SK-N-SH (cell line): ENCODE measurements at regions not wholly inside any gene's neighbourhood (a gene's known extent, or its start where the extent isn't known, plus 50 kb on each side); places are given as distances from the start of the nearest gene placed in this dataset.

Source experiments
- CTCF ChIA-PET: fragments of 300-600, 350-600 bp; formaldehyde crosslinking; extraction: SDS; loops from one replicate; lab custom pipeline; 2021; lab: Yijun Ruan, JAX
- POLR2A ChIA-PET: fragments of 350-600 bp; sonication (Branson Sonifier 250); formaldehyde crosslinking; extraction: SDS; loops from one replicate; lab custom pipeline; 2020; ENCODE audit warnings: antibody characterized with exemption, inconsistent platforms; lab: Yijun Ruan, JAX
- DNase-seq: peaks from one replicate; pipeline ENCODE4 v3.0.0; 2012
- H2AFZ ChIP-seq: fragments of 200-600 bp; sonication (generic); 2 replicates; pipeline ENCODE4 v1.8.1; 2016; ENCODE audit warnings: antibody characterized with exemption, mild to moderate bottlenecking, low read depth
- H3F3A ChIP-seq: fragments of 200-600 bp; sonication (generic); replicated peaks from 2 replicates; pipeline ENCODE3; 2016; ENCODE audit warnings: antibody characterized with exemption, mild to moderate bottlenecking; ENCODE audit not compliant: insufficient read depth
- H3K27ac ChIP-seq, 2 experiments: fragments of 200-500 bp in 1 of 2; fragments of 200-600 bp in 1 of 2; sonication (Bioruptor generic) in 1 of 2; sonication (generic), shearing (Covaris generic) in 1 of 2; 2 replicates each; pipeline versions ENCODE4 v1.5.1 to v1.6.1; 2014 to 2016; ENCODE audit warnings: low read depth in 2 of 2, inconsistent platforms in 1 of 2, low read length in 1 of 2, mild to moderate bottlenecking in 1 of 2, mixed read lengths in 1 of 2
- H3K27me3 ChIP-seq: fragments of 200-600 bp; sonication (generic), shearing (Covaris generic); 2 replicates; pipeline ENCODE4 v1.6.1; 2016; ENCODE audit warnings: mixed run types; ENCODE audit not compliant: insufficient read depth
- H3K36me3 ChIP-seq, 2 experiments: fragments of 200-500 bp in 1 of 2; fragments of 200-600 bp in 1 of 2; sonication (Bioruptor generic) in 1 of 2; sonication (generic) in 1 of 2; replicated peaks in 1 of 2; 2 replicates each; pipeline versions ENCODE3 to v1.5.1; 2014 to 2016; ENCODE audit warnings: low read length in 1 of 2, mild to moderate bottlenecking in 1 of 2; ENCODE audit not compliant: insufficient read depth in 2 of 2, control insufficient read depth in 1 of 2
- H3K4me1 ChIP-seq, 2 experiments: fragments of 200-500 bp in 1 of 2; fragments of 200-600 bp in 1 of 2; sonication (Bioruptor generic) in 1 of 2; sonication (generic), shearing (Covaris generic) in 1 of 2; 2 replicates each; pipeline versions ENCODE4 v1.5.1 to v1.6.1; 2014 to 2016; ENCODE audit warnings: low read depth in 1 of 2, low read length in 1 of 2, mixed run types in 1 of 2; ENCODE audit not compliant: insufficient read depth in 2 of 2, control insufficient read depth in 1 of 2
- H3K4me2 ChIP-seq: fragments of 200-600 bp; sonication (generic), shearing (Covaris generic); 2 replicates; pipeline ENCODE4 v1.6.1; 2017; ENCODE audit warnings: mixed run types
- H3K4me3 ChIP-seq, 2 experiments: fragments of 200-500 bp in 1 of 2; fragments of 200-600 bp in 1 of 2; sonication (Bioruptor generic) in 1 of 2; sonication (generic), shearing (Covaris generic) in 1 of 2; 2 replicates each; pipeline versions ENCODE4 v1.5.1 to v1.8.1; 2014 to 2016; ENCODE audit warnings: low read depth in 2 of 2, inconsistent platforms in 1 of 2, low read length in 1 of 2, mild to moderate bottlenecking in 1 of 2, mixed read lengths in 1 of 2, moderate library complexity in 1 of 2
- H3K79me2 ChIP-seq: fragments of 200-600 bp; sonication (generic); 2 replicates; pipeline ENCODE4 v1.8.1; 2017; ENCODE audit warnings: mild to moderate bottlenecking; ENCODE audit not compliant: insufficient read depth
- H3K9ac ChIP-seq: fragments of 200-600 bp; sonication (generic); 2 replicates; pipeline ENCODE4 v1.6.1; 2017; ENCODE audit warnings: mixed run types
- H3K9me2 ChIP-seq: fragments of 200-600 bp; sonication (generic); 2 replicates; pipeline ENCODE4 v1.6.1; 2017; ENCODE audit warnings: mixed run types
- H3K9me3 ChIP-seq: fragments of 200-600 bp; sonication (generic); 2 replicates; pipeline ENCODE4 v1.6.1; 2017; ENCODE audit warnings: mixed run types, mild to moderate bottlenecking, moderate library complexity
- H4K20me1 ChIP-seq: fragments of 200-600 bp; sonication (generic); 2 replicates; pipeline ENCODE4 v1.6.1; 2017; ENCODE audit warnings: mild to moderate bottlenecking, mixed run types; ENCODE audit not compliant: insufficient read depth
- CHD2 ChIP-seq: fragments of 150-350 bp; IDR thresholded peaks from 2 replicates; pipeline ENCODE4 v1.6.1; 2018; ENCODE audit warnings: low read length; ENCODE audit not compliant: partially characterized antibody
- EZH2phosphoT487 ChIP-seq: fragments of 200-600 bp; sonication (generic); IDR thresholded peaks from 2 replicates; pipeline ENCODE4 v1.6.1; 2017; ENCODE audit warnings: low read depth, mixed run types, mild to moderate bottlenecking, antibody characterized with exemption, moderate library complexity, borderline replicate concordance
- FOSL2 ChIP-seq: IDR thresholded peaks from 2 replicates; pipeline ENCODE4 v1.4.0; 2012; ENCODE audit warnings: low read depth, mild to moderate bottlenecking, moderate library complexity, borderline replicate concordance
- FOXM1 ChIP-seq: IDR thresholded peaks from 2 replicates; pipeline ENCODE4 v1.4.0; 2012; ENCODE audit warnings: low read depth, mild to moderate bottlenecking
- GABPA ChIP-seq: IDR thresholded peaks from 2 replicates; pipeline ENCODE4 v1.4.0; 2012; ENCODE audit warnings: low read depth, mild to moderate bottlenecking
- GATA2 ChIP-seq: sonication (generic); formaldehyde crosslinking; IDR thresholded peaks from 2 replicates; pipeline ENCODE4 v1.5.0; 2020; ENCODE audit warnings: mild to moderate bottlenecking, missing genetic modification reagents
- MEF2A ChIP-seq: IDR thresholded peaks from 2 replicates; pipeline ENCODE4 v1.4.0; 2012; ENCODE audit warnings: low read depth, borderline replicate concordance
- MXI1 ChIP-seq: IDR thresholded peaks from 2 replicates; pipeline ENCODE4 v1.6.1; 2012; ENCODE audit warnings: mild to moderate bottlenecking, low read depth, low read length, improper control_type of control experiment
- NFIC ChIP-seq: IDR thresholded peaks from 2 replicates; pipeline ENCODE4 v1.4.0; 2012; ENCODE audit warnings: borderline replicate concordance
- RAD21 ChIP-seq: IDR thresholded peaks from 2 replicates; pipeline ENCODE4 v1.6.1; 2012; ENCODE audit warnings: mild to moderate bottlenecking, low read length
- RFX5 ChIP-seq: IDR thresholded peaks from 2 replicates; pipeline ENCODE4 v1.6.1; 2012; ENCODE audit warnings: mild to moderate bottlenecking, improper control_type of control experiment, low read length
- RXRA ChIP-seq: IDR thresholded peaks from 2 replicates; pipeline ENCODE4 v1.4.0; 2012; ENCODE audit warnings: low read depth, mild to moderate bottlenecking, borderline replicate concordance
- SIN3A ChIP-seq: IDR thresholded peaks from 2 replicates; pipeline ENCODE4 v1.6.1; 2012; ENCODE audit warnings: low read depth, mild to moderate bottlenecking, low read length, moderate library complexity, borderline replicate concordance
- SMC3 ChIP-seq: IDR thresholded peaks from 2 replicates; pipeline ENCODE4 v1.6.1; 2012; ENCODE audit warnings: low read depth, low read length, improper control_type of control experiment
- TAF1 ChIP-seq: IDR thresholded peaks from 2 replicates; pipeline ENCODE4 v1.6.1; 2012; ENCODE audit warnings: low read depth, mild to moderate bottlenecking, low read length, moderate library complexity, borderline replicate concordance
- TEAD4 ChIP-seq: IDR thresholded peaks from 2 replicates; pipeline ENCODE4 v1.4.0; 2012; ENCODE audit warnings: mild to moderate bottlenecking, borderline replicate concordance; ENCODE audit not compliant: insufficient read depth
- YY1 ChIP-seq: IDR thresholded peaks from 2 replicates; pipeline ENCODE4 v1.4.0; 2012; ENCODE audit warnings: low read depth, mild to moderate bottlenecking
- WGBS: methylation state at CpG from one replicate; pipeline ENCODE4 v1.1.6; 2017; ENCODE audit warnings: low lambda C conversion rate; 5-methylcytosine and 5-hydroxymethylcytosine counted together
- TF ChIP-seq, protein P1 (sequence below): IDR thresholded peaks from 2 replicates; pipeline ENCODE4 v1.4.0; 2012; ENCODE audit warnings: low read depth
- TF ChIP-seq, protein P2 (sequence below): IDR thresholded peaks from 2 replicates; pipeline ENCODE4 v1.4.0; 2012; ENCODE audit warnings: low read depth, borderline replicate concordance
- TF ChIP-seq, protein P3 (sequence below): fragments of 150-350 bp; IDR thresholded peaks from 2 replicates; pipeline ENCODE4 v1.6.1; 2016; ENCODE audit warnings: mild to moderate bottlenecking, low read depth, low read length

DNA sequence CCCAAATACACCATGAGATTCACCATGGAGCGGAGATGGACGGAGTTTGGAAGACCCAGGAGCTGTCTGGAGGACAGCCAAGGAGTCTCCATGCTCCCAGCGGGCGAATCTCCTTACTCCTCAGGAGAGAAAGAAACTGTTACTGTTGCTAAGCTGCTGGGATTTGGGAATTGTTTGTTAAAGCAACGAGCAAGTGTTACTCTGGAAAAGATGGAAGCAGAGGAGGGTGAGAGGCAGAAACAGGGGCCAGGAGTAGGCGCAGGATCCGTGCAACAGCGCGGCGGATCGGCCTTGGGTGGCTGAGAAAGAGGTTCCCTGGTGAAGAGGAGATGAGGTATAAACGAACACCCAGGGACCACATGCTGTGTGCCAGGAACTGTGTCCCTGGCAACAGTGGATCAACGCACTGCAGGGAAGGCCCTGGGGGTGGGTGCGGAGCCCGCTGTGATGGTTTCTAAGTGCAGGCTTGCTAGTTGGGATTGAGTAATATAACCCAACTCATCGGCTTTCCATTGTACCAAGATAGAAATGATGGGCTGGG is 1436.4 kb downstream of the BRD1 start:
- POLR2A ChIA-PET, result no interaction called here
- Histone ChIP-seq H4K20me1 (no peaks in the 10 kb centered on the region), H3F3A (no peaks in the 10 kb centered on the region), H3K4me2 (no peak overlapping the region), H3K27me3 (no peaks in the 10 kb centered on the region; the same call in 1 of the 2 replicates)
- TF ChIP-seq FOXM1 (no peak), TAF1 (no peak), GABPA (no peak), MXI1 (no peak), CHD2 (no peak), RXRA (no peak), GATA2 (no peak), SMC3 (no peak), SIN3A (no peak), FOSL2 (no peak), TEAD4 (no peak), RFX5 (no peak)
- TF ChIP-seq, protein P1, sequence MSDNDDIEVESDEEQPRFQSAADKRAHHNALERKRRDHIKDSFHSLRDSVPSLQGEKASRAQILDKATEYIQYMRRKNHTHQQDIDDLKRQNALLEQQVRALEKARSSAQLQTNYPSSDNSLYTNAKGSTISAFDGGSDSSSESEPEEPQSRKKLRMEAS, result no peak
- TF ChIP-seq, all 33 proteins: peak for 0
- H3K36me3 ChIP-seq, result no peaks in the 10 kb centered on the region
- H3K79me2 ChIP-seq, result no peaks in the 10 kb centered on the region
- CTCF ChIA-PET, result no interaction called here
- H3K4me1 ChIP-seq, result no peaks in the 10 kb centered on the region
- no peak overlapping the region for H3K4me3 ChIP-seq
- H3K9ac ChIP-seq, result no peak overlapping the region
- no peaks in the 10 kb centered on the region for H3K9me3 ChIP-seq
- WGBS, result 27% methylated on average over 16 of the region's 16 CpGs
- no peak overlapping the region for H2AFZ ChIP-seq
- H3K9me2 ChIP-seq, result no peaks in the 10 kb centered on the region
- no peak overlapping the region for H3K27ac ChIP-seq
- DNase-seq, result no peak

DNA sequence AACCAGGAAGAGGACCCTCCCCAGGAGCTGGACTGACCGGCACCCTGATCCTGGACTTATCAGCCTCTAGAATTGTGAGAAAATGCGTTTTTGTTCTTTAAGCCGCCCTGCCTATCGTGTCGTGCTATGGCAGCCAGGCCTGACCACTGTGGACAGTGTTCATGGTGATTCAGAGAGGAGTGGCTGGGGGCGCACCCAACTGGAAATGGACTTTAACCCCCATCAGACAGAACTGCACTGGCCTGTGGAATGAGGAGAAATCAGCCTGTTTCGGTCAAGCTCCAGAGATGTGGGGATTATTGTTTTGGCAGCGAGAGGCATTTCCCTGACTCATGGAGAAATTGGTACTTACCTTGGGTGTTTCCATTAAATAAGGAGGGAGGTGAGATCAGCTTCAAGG is 1437.8 kb downstream of the BRD1 start:
- peaks cover 8% of the 10 kb centered on the region; the same call in 1 of the 2 replicates for H3K9me3 ChIP-seq
- H3K79me2 ChIP-seq, result no peaks in the 10 kb centered on the region
- no peaks in the 10 kb centered on the region for H3K27me3 ChIP-seq
- H4K20me1 ChIP-seq, result no peaks in the 10 kb centered on the region
- ChIA-PET POLR2A (no interaction called here), CTCF (no interaction called here)
- H2AFZ ChIP-seq, result no peak overlapping the region
- no peaks in the 10 kb centered on the region for H3K4me1 ChIP-seq
- no peaks in the 10 kb centered on the region for H3F3A ChIP-seq
- no peak overlapping the region for H3K4me2 ChIP-seq
- WGBS, result 33% methylated on average over 8 of the region's 8 CpGs
- H3K9me2 ChIP-seq, result no peaks in the 10 kb centered on the region
- no peaks in the 10 kb centered on the region for H3K36me3 ChIP-seq
- H3K9ac ChIP-seq, result no peak overlapping the region
- DNase-seq, result no peak
- TF ChIP-seq TEAD4 (no peak), RAD21 (no peak), MXI1 (no peak), SIN3A (no peak), EZH2phosphoT487 (no peak), NFIC (no peak), MEF2A (no peak), GATA2 (no peak), CHD2 (no peak), RFX5 (no peak), TAF1 (no peak), YY1 (no peak)
- TF ChIP-seq, protein P2, sequence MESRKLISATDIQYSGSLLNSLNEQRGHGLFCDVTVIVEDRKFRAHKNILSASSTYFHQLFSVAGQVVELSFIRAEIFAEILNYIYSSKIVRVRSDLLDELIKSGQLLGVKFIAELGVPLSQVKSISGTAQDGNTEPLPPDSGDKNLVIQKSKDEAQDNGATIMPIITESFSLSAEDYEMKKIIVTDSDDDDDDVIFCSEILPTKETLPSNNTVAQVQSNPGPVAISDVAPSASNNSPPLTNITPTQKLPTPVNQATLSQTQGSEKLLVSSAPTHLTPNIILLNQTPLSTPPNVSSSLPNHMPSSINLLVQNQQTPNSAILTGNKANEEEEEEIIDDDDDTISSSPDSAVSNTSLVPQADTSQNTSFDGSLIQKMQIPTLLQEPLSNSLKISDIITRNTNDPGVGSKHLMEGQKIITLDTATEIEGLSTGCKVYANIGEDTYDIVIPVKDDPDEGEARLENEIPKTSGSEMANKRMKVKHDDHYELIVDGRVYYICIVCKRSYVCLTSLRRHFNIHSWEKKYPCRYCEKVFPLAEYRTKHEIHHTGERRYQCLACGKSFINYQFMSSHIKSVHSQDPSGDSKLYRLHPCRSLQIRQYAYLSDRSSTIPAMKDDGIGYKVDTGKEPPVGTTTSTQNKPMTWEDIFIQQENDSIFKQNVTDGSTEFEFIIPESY, result no peak
- TF ChIP-seq, protein P3, sequence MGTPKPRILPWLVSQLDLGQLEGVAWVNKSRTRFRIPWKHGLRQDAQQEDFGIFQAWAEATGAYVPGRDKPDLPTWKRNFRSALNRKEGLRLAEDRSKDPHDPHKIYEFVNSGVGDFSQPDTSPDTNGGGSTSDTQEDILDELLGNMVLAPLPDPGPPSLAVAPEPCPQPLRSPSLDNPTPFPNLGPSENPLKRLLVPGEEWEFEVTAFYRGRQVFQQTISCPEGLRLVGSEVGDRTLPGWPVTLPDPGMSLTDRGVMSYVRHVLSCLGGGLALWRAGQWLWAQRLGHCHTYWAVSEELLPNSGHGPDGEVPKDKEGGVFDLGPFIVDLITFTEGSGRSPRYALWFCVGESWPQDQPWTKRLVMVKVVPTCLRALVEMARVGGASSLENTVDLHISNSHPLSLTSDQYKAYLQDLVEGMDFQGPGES, result no peak
- no peak overlapping the region for H3K27ac ChIP-seq
- no peak overlapping the region for H3K4me3 ChIP-seq
